Breast epithelium (tissue), 3 donors: ENCODE measurements at regions not wholly inside any gene's neighbourhood (a gene's known extent, or its start where the extent isn't known, plus 50 kb on each side); places are given as distances from the start of the nearest gene placed in this dataset.

Source experiments
- POLR2A ChIP-seq: fragments of 450-650 bp; IDR thresholded peaks from one replicate; pipeline ENCODE4 v1.6.1; 2016; ENCODE audit warnings: antibody characterized with exemption, mild to moderate bottlenecking, moderate library complexity
- TF ChIP-seq, protein P1 (sequence below), 3 donors: fragments of 450-650 bp; IDR thresholded peaks; one replicate each; pipeline ENCODE4 v1.5.1; 2016 to 2017; ENCODE audit warnings: antibody characterized with exemption in 3 of 3, mild to moderate bottlenecking in 3 of 3, moderate library complexity in 3 of 3

DNA sequence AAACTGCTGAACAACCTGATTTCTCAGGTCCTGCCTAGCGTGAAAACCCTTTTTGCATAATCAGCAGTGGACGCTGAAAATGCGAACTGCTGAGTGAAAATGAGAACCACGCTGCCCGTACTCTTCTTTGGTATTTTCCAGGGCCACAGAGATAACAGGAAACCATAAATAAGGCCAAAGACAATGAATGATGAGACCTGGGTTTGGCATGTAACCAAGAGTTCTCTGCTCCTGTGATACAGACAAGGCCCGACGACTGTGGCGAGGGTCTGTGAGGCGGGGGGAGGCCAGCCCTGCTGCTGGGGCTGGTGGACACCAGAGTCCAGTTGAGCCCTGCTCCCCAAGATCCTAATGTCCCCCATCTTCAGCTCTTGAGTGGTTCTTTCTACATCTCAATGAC is 236.0 kb downstream of the WDR11 start:
- no peak for TF ChIP-seq POLR2A
- TF ChIP-seq, protein P1, sequence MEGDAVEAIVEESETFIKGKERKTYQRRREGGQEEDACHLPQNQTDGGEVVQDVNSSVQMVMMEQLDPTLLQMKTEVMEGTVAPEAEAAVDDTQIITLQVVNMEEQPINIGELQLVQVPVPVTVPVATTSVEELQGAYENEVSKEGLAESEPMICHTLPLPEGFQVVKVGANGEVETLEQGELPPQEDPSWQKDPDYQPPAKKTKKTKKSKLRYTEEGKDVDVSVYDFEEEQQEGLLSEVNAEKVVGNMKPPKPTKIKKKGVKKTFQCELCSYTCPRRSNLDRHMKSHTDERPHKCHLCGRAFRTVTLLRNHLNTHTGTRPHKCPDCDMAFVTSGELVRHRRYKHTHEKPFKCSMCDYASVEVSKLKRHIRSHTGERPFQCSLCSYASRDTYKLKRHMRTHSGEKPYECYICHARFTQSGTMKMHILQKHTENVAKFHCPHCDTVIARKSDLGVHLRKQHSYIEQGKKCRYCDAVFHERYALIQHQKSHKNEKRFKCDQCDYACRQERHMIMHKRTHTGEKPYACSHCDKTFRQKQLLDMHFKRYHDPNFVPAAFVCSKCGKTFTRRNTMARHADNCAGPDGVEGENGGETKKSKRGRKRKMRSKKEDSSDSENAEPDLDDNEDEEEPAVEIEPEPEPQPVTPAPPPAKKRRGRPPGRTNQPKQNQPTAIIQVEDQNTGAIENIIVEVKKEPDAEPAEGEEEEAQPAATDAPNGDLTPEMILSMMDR (IDR thresholded peaks at IDR 0.05): no peak
